Fibroblast of pulmonary artery (primary cell): ENCODE measurements at regions not wholly inside any gene's neighbourhood (a gene's known extent, or its start where the extent isn't known, plus 50 kb on each side); places are given as distances from the start of the nearest gene placed in this dataset.

ENCODE experiments used
- DNase-seq: peaks from one replicate; pipeline ENCODE4 v3.0.0-alpha.2; 2010; ENCODE audit warnings: low read depth
- H3K4me3 ChIP-seq: replicated peaks from 2 replicates; pipeline ENCODE4 v1.5.1; 2011; ENCODE audit warnings: low read depth, mild to moderate bottlenecking, control low read depth, low read length, moderate library complexity
- CTCF ChIP-seq: IDR thresholded peaks from 2 replicates; pipeline ENCODE4 v1.5.1; 2011; ENCODE audit warnings: mild to moderate bottlenecking, control low read depth, low read length, inconsistent platforms; ENCODE audit errors: missing control alignments

GRCh38 chr4:141933978-141934377 is 297.6 kb downstream of the IL15 start:
- TF ChIP-seq CTCF: no peak
- no peak overlapping the region for H3K4me3 ChIP-seq
- no peak for DNase-seq

- no peak for TF ChIP-seq CTCF
- H3K4me3 ChIP-seq: no peak overlapping the region
- no peak for DNase-seq
These were observed 319.3 kb downstream of the IL15 start for GRCh38 chr4:141955696-141956095.

DNA sequence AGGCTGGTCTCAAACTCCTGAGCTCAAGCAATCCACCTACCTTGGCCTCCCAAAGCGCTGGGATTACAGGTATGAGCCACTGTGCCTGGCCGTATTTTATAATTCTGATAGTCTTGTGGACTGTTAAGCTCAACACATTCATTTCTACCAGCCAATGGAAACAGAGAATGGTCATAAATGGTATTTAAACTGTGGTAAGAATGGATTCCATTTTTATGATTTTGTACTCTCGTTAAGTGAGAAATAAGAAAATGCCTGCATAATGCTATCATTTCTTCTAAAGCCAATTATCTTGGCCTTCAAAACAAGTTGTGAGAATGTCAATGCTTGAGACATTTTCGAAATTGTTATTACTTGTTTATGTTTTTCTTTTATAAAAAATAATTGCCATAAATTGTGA is 321.0 kb downstream of the IL15 start:
- TF ChIP-seq CTCF: no peak
- DNase-seq: no peak
- H3K4me3 ChIP-seq: no peak overlapping the region

- no peak for TF ChIP-seq CTCF
- no peak for DNase-seq
- H3K4me3 ChIP-seq: no peak overlapping the region
These were observed 326.1 kb downstream of the IL15 start for GRCh38 chr4:141962486-141962885.

DNA sequence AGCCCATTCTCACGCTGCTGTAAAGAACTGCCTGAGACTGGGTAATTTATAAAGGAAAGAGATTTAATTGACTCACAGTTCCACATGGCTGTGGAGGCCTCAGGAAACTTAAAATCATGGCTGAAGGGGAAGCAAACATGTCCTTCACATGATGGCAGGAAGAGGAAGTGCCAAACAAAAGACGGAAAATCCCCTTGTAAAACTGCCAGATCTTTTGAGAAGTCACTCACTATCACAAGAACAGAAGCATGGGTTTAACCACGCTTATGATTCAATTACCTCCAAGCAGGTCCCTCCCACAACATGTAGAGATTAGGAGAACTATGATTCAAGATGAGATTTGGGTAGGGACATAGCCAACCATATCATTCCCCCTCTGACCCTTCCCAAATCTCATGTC is 335.5 kb downstream of the IL15 start:
- no peak overlapping the region for H3K4me3 ChIP-seq
- no peak for TF ChIP-seq CTCF
- no peak for DNase-seq

GRCh38 chr4:141972950-141973349 is 336.6 kb downstream of the IL15 start:
- DNase-seq: no peak
- no peak for TF ChIP-seq CTCF
- no peak overlapping the region for H3K4me3 ChIP-seq
